NCI-H2196 (cell line): ENCODE measurements at regions not wholly inside any gene's neighbourhood (a gene's known extent, or its start where the extent isn't known, plus 50 kb on each side); places are given as distances from the start of the nearest gene placed in this dataset.
"Not testable (repeated sequence)": the region's sequence is repeated elsewhere in the genome, so short reads cannot be mapped to it uniquely, and the experiment has no call there.

Experiments used
- DNase-seq: peaks from one replicate; lab custom pipeline; 2025; ENCODE audit not compliant: unreplicated experiment; lab: John Stamatoyannopoulos, UW

DNA sequence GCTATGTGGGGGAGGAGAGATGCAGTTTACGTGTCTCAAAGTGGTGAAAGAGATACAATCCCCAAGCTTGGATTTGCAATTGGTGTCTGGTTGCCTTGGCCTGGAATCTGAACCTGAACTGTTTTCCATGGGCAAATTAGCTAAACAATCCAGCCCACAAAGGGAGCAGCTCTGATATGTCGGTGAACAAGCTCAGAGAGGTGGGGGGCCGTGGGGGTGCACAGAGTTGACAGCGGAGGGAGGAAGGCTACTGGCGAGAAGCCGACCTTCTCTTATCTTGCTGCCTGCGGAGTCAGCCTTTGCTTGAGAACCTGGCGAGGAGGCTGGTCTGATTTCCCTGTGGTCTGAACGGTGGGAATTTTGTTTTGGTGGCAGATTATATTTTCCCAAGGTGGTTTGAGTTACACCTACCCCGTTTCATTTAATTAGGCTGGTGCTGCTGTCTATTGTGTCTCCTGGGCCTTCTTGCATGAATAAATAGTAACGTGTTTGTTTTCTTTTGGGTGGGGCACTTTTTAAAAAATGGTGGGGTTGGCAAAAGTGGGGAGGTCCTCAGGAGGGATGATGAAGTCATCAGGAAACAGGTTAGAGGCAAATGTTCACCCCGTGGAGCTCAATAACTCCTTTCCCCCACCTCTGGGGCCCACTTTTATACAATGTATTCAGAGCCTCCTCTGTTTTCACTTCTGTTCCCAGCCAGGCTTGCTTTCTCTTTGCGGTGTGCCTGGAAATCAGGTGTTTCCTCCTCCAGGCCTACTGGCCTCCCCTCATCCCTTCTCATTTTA lies 80.9 kb upstream of the IGFBP5 start:
- peak; percentile 63 for DNase-seq

DNA sequence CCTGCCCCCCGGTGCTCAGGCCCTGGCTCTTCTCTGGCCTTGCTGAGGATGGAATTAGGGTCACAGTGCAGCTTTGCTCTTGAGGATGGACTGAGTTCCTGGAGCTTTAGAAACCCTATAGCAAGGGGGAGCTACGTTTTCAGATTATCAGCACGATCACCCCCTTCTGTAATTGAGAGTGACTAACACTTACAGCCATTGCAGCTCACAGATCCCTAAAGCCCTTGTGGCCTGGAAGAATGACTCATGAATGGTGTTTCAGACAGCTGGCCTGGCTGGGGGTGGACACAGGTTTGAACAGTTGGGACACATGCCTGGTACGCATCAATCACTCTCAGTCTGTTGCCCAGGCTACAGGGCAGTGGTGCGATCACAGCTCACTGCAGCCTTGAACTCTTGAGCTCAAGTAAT lies 79.7 kb upstream of the IGFBP5 start:
- DNase-seq = peak; percentile 67

DNA sequence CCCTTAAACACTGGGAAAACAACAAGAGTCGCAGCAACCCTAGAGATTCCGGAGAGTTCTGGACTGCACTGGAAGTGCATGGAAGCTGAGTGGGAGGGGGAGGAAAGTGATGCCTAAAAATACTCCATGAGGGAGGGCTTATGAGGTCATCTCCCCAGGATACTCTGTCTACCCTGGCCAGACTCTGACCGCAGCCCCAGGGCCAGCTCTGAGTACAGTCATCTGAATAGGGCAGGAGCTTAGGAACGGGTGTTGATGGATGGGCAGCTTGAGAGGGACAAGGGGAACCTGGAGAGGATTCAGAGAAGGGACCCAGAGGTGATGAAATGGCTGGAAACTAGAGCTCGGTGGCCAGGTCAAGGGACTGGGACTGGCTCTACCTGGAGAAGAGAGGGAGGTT lies 79.3 kb upstream of the IGFBP5 start:
- no peak for DNase-seq

DNA sequence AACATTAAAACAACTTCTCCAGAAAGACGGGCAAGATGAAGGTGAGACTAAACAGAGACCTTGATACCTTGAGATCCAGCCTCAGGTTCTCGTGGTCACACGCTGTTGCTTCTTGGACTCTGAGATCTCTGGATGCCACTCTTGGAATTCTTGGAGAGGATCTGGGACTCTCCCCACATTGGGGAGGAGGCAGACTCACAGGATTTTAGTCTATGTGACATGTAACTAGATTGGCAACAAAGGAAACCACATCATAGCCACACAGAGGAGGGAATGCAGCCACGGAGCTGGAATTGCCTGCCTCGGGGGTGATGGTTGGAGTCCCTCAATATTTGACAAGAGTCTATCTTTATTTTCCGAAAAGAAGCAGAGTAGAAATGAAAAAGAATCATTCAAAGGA lies 78.8 kb upstream of the IGFBP5 start:
- DNase-seq = no peak

DNA sequence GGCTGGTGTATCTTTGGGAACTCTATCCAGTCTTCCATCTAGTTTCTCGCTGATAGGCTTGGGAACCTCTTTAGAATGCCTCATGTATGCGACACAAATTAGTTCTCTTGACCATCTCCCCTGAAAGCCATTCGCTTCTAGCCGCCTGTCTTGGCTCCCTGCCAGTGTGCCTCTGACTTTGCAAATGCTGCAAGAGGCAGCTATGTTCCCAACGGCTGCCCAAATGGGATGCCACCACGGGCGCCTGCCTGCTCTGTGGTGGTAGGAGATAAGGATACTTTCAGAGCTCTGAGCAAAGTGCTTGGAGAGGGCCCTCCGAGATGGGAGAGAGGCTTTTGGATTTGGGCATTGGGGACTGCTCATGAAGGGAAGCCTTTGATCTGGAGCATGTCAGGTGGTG lies 77.7 kb upstream of the IGFBP5 start:
- DNase-seq = no peak

DNA sequence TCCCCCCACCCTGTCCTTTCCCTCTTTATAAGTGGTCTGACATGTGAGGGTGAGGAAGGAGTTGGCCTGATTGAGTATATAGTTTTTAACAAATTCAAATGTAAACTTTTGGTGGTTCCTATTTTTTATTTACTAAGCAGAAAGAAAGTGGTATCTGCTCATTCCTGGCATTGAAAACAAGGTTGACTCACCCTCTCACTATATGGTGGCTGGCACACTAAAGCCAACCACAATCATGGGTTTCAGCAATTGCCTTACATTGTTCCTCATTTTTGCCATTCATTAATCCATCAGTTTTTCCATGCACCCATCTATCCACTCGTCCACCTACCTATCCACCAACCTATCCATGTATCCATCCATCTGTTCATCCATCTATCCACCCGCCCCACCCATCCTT lies 75.4 kb upstream of the IGFBP5 start:
- DNase-seq = no peak

DNA sequence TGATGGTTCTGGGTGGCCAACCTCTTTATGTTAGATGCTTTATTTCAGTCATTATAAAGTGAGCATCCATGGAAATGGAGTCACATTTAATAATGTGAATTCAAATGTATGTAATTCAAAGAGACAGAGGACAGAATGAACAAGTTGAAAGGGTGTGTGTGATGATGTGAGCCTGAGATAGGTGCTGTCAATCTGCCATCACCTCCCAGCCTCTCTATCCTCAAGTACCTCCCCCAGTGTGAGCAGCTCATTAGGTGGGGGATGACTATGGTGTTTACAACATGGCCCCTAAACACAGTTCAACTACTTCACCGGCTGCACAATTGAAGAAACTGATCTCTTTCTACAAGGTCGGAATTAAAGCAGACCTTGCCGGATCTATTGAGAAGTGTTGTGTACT lies 74.7 kb upstream of the IGFBP5 start:
- no peak for DNase-seq

DNA sequence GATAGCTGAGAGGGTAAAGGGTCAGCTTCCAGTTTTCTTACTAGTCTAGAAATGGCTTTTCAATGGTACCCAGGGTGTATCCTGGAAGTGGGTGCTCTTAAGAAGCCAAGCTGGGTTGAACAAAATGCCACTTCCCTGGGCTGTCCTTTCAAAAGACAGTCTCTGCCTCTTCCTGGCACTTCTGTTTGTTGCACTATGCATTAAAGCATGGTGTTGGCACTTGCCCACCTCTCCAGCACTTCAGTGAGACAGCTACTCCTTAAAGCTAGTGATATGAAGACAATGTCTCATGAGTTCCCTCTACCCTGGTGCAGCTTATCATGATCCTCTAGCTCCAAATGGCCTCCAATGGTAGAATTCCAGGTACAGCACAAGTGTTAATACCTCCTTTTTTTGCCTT lies 74.3 kb upstream of the IGFBP5 start:
- no peak for DNase-seq

DNA sequence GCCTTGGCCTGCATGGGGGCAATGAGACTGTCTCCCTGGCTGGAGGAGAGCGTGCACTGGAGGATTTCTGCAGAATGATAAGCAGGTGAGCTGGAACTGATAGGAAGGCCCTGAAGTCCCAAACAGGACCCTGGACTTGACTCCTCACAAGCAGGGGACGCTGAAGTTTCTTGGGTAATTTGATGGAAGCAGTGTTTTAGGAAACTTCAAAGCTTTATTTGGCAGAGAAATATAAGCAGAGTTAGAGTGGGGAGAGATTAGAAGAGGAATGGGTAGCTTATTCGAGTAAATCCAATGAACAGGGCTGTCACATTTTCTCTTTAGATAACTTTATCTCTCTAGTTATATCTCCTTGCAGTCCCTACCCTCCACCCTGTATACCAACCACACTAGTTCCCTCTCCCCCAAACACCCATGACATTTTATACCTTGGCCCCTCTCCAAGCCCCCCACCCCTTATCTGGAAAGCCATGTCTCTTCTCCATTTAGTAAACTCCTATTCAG lies 73.6 kb upstream of the IGFBP5 start:
- DNase-seq = no peak

DNA sequence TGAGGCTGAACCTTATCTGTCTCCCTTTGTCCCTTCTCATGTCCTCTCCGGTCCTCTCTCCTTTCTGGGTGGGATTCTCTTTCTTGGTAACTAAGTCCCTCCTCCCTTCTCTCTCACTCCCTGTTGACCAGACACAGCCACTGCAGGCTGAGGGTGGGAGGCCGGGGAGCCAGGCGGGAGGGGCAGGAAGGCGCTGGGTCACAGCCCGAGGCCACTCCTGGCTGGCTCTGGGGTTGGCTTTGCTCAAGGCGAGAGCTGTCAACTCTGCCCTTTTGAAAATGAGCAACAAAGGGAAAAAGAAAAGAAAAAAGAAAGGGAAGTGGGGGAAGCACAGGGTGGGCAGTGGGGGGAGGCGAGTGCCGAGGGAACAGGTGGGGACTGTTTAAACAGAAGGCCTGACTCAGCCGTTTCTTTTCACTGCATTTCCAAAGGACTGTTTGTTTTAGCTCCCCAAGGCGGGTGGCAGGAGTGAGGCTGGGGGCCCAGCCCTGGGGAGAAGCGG lies 70.5 kb upstream of the IGFBP5 start:
- peak; percentile 35 for DNase-seq

DNA sequence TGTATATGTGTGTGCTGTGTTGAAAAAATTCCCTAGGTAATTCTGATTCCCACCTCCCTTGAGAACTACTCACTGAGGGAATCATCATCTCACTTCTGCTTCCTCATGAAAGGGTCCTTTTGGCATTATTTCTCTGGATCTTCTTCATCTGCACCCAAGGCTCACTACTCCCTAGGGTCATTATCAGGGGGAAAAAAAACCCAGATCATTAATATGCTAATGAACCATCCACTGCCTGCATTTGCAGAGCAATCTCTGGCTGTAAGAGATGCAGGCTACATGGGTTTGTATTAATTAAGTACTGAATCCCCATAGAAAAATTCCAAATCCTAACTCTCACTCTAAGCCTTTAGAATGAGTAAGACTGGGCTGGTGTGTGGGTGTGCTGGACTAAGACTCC lies 68.0 kb upstream of the IGFBP5 start:
- DNase-seq = no peak

DNA sequence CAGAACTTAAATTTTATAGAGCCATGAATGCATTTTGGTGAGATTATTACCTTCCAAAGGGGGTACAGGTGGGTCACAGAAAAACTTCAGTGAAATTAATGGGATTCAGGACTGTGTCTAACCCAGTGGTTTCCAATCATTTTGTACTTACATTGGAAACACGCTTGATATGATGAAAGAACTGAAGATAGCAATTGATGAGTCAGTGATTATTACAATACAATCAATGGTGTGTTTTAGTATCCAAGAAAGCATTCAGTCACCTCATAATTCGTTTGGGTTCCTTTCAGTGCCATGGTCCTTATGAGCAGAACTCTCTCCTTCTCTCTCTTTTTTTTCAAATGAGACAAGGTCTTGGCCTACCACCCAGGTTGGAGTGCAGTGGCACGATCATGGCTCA lies 66.5 kb upstream of the IGFBP5 start:
- no peak for DNase-seq

DNA sequence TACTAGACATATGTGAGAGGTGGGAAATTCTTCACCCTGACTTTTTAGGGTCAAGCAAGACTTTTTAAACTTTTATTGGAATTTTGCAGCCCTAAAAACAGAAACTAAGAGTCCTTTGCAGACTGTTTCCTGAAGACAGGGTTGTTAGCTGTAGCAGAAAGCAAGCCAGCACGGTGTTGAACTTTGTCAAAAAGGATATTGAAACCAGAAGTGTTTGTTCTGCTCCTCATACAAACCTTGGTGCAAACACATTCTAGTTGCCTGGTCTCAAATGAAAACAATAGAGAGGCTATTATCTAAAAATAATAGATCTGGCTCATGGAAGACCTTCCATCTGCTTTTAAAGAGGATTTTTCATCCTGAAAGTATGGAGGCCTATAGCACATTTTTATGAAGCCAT lies 65.8 kb upstream of the IGFBP5 start:
- no peak for DNase-seq

DNA sequence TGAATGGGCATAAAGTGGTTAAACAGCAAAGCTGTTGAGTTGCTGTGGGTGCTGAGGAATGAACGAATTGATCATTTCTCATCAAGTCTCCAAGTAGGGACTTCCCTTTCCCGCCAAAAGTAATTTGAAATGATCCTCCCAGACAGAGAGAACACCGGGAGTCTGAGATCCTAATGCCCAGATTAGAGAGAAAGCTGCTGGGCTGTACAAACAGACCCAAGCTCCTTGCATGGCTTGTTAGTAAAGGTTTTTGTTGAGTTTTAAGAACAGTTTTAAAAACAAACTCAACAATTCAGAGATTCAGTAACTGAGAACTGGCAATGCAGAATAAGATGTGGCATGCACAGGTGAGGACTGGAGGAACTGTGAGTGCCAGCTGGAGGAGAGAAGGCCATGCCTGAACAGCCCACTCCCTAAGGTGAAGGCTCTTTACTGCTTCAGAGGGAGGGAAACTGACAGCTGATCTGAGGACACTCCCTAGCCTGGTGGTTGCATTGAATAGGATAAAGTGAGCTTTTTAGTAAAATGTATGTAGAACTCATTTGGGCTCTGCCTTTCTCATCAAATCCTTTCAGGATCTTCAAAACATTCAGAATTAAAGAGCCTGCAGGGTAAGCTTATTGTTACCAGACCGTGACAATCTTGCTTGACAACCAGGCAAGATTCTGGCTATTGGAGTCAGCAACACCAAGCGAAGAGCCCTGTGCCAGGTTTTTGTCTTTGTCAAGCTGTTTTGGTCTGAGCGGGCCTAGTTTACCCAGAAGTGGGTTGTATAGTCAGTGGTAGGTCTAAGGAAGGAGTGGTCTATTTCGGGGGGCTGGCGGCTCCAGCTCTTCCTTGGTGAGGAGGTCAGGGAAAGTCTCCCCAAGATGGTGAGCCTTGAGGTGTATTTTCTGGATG lies 63.2 kb upstream of the IGFBP5 start:
- no peak for DNase-seq

DNA sequence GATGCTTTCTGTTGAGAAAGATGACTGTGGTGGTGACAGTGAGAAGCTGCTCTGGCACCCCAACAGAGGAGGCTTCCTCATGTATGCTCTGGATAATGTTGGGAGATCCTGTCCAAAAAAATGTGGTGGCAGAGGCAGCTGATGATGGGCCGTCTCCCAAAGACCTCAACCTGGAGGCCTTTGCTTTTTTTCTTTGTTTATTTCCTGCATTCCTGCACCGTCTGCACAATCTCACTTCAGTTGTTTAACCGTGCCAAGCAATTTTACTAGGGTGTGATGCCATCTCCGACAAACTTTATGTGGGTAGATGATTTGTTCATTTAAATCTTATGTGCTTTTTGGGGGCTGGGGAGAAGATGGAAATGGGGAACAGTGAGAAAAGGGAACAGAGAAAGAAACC lies 62.2 kb upstream of the IGFBP5 start:
- DNase-seq = no peak

DNA sequence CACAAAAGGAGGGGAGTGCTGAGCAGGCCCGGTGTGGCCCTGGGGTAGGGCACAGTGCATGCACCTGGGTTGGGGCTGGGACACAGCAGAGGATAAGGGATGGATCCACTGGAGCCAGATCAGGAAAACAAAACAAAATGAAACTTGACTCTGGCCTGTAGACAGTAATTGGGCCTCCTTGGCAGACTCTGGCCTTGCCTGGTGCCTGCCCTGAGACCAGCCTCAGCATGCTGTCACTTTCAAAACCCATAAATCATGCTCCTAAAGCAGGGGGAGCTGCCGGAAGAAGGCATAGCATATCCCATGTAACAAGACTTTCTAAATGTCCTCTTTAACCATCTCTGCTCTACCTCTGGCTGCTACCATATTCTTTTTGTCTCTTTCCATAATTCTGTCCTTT lies 61.1 kb upstream of the IGFBP5 start:
- DNase-seq = no peak

DNA sequence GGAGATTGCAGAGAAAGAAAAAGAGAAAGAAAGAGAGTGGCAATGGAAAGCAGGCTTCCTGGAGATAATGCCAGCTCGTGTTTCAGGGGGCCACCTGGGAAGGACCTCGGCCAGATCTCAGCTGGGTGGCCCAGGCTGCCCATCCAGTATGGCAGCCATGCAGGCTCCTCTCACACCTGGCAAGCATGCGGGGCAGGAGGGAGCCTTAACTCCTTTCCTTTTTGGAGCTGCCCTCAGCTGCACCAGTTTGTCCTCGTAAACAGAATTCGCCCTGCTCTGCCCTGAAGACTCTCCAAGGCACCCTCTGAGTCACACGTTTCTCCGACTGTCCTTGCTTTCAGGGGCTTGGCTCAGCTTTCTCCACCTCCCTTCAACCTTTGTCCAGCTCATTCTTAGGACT lies 59.5 kb upstream of the IGFBP5 start:
- DNase-seq = no peak

DNA sequence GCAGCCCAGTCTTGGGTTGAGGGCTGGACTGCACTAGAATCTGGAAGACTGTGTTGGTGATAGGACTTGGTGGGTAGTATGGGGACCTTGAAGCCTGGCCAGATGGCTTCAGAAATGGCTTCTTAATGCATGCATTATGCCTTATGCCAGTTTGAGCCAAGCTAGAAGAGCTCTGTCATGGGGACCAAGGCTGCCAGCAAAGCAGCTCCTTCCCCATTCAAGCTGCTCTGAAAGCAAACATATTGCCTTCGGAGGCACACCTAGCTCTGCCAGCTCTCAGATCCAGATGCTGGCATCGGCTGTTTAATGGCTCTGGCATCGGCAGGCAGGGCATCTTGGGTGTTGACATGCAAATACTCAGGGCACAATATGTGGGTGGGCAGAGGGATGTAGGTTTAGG lies 59.0 kb upstream of the IGFBP5 start:
- DNase-seq = peak; percentile 34

DNA sequence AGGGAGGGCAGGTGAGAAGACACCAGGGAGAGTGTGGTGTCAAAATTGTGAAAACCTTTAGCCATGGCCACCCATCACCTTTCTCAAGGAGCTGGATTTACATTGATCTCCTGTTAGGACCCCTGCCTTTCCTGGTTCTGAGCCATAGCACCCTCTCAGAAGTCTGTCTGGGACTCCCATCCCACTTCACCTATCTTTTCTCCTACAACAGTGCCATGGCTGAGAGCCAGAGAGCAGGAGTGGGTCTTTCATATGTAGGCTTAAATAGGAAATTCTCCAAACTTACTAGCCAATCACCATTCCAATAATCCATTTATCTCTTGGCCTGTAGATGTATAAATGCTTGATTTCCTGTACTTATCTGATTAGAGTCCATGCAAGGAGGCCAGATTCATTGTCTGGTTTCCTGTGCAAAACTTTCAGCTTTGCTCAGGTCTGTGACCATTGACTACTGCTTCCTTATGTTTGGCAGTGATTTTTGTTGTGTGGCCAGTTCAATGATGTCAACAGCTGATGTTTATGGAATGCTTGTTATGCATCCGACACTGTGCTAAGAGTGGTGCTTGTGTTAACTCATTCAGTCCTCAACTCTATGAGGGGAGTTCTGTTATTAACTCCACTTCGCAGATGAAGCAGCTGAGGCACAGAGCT lies 57.6 kb upstream of the IGFBP5 start:
- DNase-seq = no peak

DNA sequence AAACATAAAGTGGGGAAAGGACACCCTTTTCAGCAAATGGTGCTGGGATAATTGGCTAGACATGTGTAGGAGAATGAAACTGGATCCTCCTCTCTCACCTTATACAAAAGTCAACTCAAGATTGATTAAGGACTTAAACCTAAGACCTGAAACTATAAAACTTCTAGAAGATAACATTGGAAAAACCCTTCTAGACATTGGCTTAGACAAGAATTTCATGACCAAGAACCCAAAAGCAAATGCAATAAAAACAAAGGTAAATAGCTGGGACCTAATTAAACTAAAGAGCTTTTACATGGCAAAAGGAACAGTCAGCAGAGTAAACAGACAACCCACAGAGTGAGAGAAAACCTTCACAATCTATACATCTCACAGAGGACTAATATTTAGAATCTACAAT lies 55.4 kb upstream of the IGFBP5 start:
- DNase-seq = not testable (repeated sequence)

DNA sequence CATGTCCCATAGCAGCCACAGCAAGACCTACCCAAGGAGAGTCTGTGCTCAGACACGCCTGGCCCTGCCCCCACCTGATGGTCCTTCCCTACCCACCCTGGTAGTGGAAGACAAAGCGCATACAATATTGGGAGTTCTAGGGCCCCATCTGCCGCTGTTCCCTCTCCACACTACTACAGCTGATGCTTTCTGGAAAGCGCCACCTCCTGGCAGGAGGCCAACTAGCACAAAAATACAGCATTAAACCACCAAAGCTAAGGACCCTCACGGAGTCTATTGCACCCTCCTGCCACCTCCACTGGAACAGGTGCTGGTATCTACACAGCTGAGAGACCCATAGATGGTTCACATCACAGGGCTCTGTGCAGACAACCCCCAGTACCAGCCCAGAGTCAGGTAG lies 50.9 kb upstream of the IGFBP5 start:
- DNase-seq = not testable (repeated sequence)
